ENCODE measurements at regions not wholly inside any gene's neighbourhood (a gene's known extent, or its start where the extent isn't known, plus 50 kb on each side); places are given as distances from the start of the nearest gene placed in this dataset.

DNA sequence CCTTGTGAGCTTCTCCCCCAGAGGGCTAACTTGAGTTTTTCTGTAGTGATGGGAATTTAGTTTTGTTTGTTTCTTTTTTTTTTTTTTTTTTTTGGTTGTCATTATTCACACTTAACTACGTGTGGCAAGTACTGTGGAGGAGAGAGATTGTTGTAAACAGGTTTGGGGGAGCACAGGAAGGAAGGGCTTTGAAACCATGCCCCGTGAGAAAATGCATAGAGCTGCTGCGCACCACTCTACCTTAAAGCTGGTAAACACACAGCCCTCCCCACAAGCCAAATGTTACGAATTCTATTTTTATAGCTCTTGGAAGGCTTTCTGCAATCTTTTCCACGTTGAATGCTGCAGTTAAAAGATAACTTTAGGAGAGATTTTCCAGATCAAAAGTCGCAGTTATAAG lies 76.2 kb downstream of the ZNF22 start:
- no peak overlapping the region for H3K4me3 ChIP-seq
- H3K27me3 ChIP-seq = no peaks in the 10 kb centered on the region
- no peak for DNase-seq
- no peaks in the 10 kb centered on the region for H3K9me3 ChIP-seq
- no peaks in the 10 kb centered on the region for H3K4me1 ChIP-seq
- no peak overlapping the region for H3K27ac ChIP-seq
- no peaks in the 10 kb centered on the region for H3K36me3 ChIP-seq
- intact Hi-C loops (cut with DNase I) = no loop called here
- TF ChIP-seq POLR2A (IDR thresholded peaks at IDR 0.05) (no peak), CTCF (IDR thresholded peaks at IDR 0.05) (no peak)
- 23 to 31% methylated on average over 6 of the region's 6 CpGs for WGBS, 2 donors

DNA sequence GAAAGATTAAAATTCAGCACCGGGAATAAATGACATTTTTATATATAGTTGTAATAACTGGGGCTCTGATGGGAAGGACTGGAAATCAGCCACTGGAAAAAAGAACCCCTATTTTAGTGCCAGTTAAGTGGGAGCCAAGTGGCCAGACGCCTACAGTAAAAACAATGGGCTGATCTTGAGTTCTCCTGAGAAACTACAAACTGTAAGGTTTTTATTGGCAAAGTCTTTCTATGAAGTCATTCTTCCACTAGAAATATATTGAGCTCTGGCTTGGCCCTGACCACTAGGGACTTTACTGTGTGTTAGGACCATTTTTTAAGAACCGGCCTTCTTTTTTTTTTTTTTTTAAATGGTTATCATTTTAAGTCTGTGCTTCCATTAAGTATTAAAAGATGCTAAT lies 79.6 kb downstream of the ZNF22 start:
- no peaks in the 10 kb centered on the region for H3K9me3 ChIP-seq
- no peak overlapping the region for H3K27ac ChIP-seq
- DNase-seq = no peak
- WGBS, 2 donors = 69 to 78% methylated on average over 3 of the region's 3 CpGs
- intact Hi-C loops (cut with DNase I) = no loop called here
- H3K4me3 ChIP-seq = no peak overlapping the region
- no peaks in the 10 kb centered on the region for H3K27me3 ChIP-seq
- no peaks in the 10 kb centered on the region for H3K36me3 ChIP-seq
- no peaks in the 10 kb centered on the region for H3K4me1 ChIP-seq
- TF ChIP-seq POLR2A (IDR thresholded peaks at IDR 0.05) (no peak), CTCF (IDR thresholded peaks at IDR 0.05) (no peak)

DNA sequence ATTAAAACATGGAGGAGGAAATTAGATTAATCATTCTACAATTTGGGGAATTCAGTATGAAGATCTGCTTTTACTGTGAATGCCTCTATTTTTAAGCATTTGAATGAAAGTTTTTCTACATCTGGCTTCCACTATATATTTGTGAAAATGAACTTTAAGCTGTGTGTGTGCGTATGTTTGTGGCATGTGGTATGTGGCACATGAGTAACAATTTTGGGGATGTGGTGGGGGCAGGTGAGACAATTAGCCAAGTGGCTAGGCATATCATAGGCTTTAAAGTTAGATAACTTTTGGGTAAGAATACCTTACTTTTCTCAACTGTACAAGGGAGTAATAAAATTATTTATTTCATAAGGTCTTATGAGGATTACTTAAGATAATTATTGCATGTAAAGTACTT lies 81.5 kb downstream of the ZNF22 start:
- no peaks in the 10 kb centered on the region for H3K36me3 ChIP-seq
- H3K27ac ChIP-seq = no peak overlapping the region
- WGBS, 2 donors = 77 to 84% methylated on average over 1 of the region's 1 CpG
- intact Hi-C loops (cut with DNase I) = no loop called here
- no peaks in the 10 kb centered on the region for H3K27me3 ChIP-seq
- TF ChIP-seq CTCF (IDR thresholded peaks at IDR 0.05) (no peak), POLR2A (IDR thresholded peaks at IDR 0.05) (no peak)
- H3K9me3 ChIP-seq = no peaks in the 10 kb centered on the region
- H3K4me1 ChIP-seq = no peaks in the 10 kb centered on the region
- no peak for DNase-seq
- no peak overlapping the region for H3K4me3 ChIP-seq

DNA sequence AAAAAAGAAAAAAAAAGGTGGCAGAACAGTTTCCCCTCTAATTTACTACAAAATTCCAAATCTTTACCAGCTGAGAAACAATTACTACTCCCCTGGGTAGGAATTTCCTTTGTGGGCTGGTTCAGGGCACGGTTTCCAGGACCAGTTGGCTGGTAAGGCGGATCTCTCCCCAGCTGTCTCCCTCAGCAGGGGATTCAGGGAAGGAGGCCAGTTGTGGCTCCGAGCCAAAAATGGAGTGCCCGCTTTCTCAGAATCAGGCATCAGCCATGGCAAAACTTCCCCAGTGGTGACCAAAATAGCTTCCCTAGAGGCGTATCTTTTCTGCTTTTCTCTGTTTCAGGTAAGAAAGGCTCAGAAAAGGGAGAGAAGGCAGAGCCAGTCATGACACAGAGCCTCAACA lies 91.2 kb downstream of the ZNF22 start:
- no peaks in the 10 kb centered on the region for H3K27me3 ChIP-seq
- no peaks in the 10 kb centered on the region for H3K9me3 ChIP-seq
- DNase-seq = no peak
- H3K4me3 ChIP-seq = no peak overlapping the region
- WGBS, 2 donors = 60 to 83% methylated on average over 2 to 5 of the region's 5 CpGs
- no peak overlapping the region for H3K27ac ChIP-seq
- no peaks in the 10 kb centered on the region for H3K4me1 ChIP-seq
- H3K36me3 ChIP-seq = no peaks in the 10 kb centered on the region
- TF ChIP-seq POLR2A (IDR thresholded peaks at IDR 0.05) (no peak), CTCF (IDR thresholded peaks at IDR 0.05) (no peak)
- intact Hi-C loops (cut with DNase I) = no loop called here

- Histone ChIP-seq H3K9me3 (no peaks in the 10 kb centered on the region), H3K4me1 (no peaks in the 10 kb centered on the region), H3K4me3 (no peak overlapping the region), H3K27ac (no peak overlapping the region), H3K27me3 (peaks cover 0 to 8% (median 0%) of the 10 kb centered on the region in 4 donors), H3K36me3 (no peaks in the 10 kb centered on the region)
- intact Hi-C loops (cut with DNase I) = no loop called here
- DNase-seq = no peak
- 74 to 75% methylated on average over 6 of the region's 6 CpGs for WGBS, 2 donors
- no peak for TF ChIP-seq POLR2A (IDR thresholded peaks at IDR 0.05)
- no peak for TF ChIP-seq CTCF (IDR thresholded peaks at IDR 0.05)
Measured at GRCh38 chr10:45093945-45094344, 93.2 kb downstream of the ZNF22 start.

All from esophagus squamous epithelium (tissue), 5 donors.